MCF 10A (cell line): ENCODE measurements at regions not wholly inside any gene's neighbourhood (a gene's known extent, or its start where the extent isn't known, plus 50 kb on each side); places are given as distances from the start of the nearest gene placed in this dataset.

Source experiments
- BruUV-seq: library from RNA; stranded (reverse); fragments of 400-500 nt; replicated peaks from 2 replicates; lab custom pipeline; 2021; lab: Mats Ljungman, UMichigan
- CTCF ChIA-PET: fragments of 300-600 bp; sonication (Branson Sonifier 250); formaldehyde crosslinking; extraction: SDS; loops from one replicate; lab custom pipeline; 2021; ENCODE audit warnings: antibody characterized with exemption, inconsistent platforms; lab: Yijun Ruan, JAX
- POLR2A ChIA-PET: fragments of 300-600, 350-650 bp; sonication (Branson Sonifier 250); formaldehyde crosslinking; extraction: SDS; loops from one replicate; lab custom pipeline; 2020; ENCODE audit warnings: antibody characterized with exemption, inconsistent platforms; lab: Yijun Ruan, JAX
- DNase-seq: peaks from one replicate; pipeline ENCODE4 v3.0.0-alpha.2; 2018; ENCODE audit not compliant: unreplicated experiment
- H3K27ac Mint-ChIP-seq: one replicate; pipeline ENCODE4 v1.8.0; 2022; ENCODE audit warnings: mild to moderate bottlenecking, low read depth, mixed read lengths; ENCODE audit not compliant: unreplicated experiment
- H3K27me3 Mint-ChIP-seq: one replicate; pipeline ENCODE4 v1.8.0; 2022; ENCODE audit warnings: mixed read lengths; ENCODE audit not compliant: insufficient read depth, unreplicated experiment
- H3K36me3 Mint-ChIP-seq: one replicate; pipeline ENCODE4 v1.8.0; 2022; ENCODE audit warnings: mild to moderate bottlenecking, moderate library complexity, mixed read lengths; ENCODE audit not compliant: insufficient read depth, unreplicated experiment
- H3K4me1 Mint-ChIP-seq: one replicate; pipeline ENCODE4 v1.8.0; 2022; ENCODE audit warnings: mixed read lengths; ENCODE audit not compliant: insufficient read depth, unreplicated experiment
- H3K4me3 Mint-ChIP-seq: one replicate; pipeline ENCODE4 v1.8.0; 2022; ENCODE audit warnings: mild to moderate bottlenecking, moderate library complexity, mixed read lengths; ENCODE audit not compliant: unreplicated experiment
- H3K9me3 Mint-ChIP-seq: one replicate; pipeline ENCODE4 v1.8.0; 2022; ENCODE audit warnings: mixed read lengths; ENCODE audit not compliant: unreplicated experiment
- intact Hi-C: fragments of 100-400 bp; cut with micrococcal nuclease; formaldehyde crosslinking; loops from 2 replicates; pipeline ENCODE4 v1.14.1; 2022
- TF ChIP-seq, protein P1 (sequence below): fragments of 200-600 bp; IDR thresholded peaks from one replicate; pipeline ENCODE4 v1.8.0; 2022; ENCODE audit warnings: antibody characterized with exemption, mild to moderate bottlenecking; ENCODE audit not compliant: unreplicated experiment

DNA sequence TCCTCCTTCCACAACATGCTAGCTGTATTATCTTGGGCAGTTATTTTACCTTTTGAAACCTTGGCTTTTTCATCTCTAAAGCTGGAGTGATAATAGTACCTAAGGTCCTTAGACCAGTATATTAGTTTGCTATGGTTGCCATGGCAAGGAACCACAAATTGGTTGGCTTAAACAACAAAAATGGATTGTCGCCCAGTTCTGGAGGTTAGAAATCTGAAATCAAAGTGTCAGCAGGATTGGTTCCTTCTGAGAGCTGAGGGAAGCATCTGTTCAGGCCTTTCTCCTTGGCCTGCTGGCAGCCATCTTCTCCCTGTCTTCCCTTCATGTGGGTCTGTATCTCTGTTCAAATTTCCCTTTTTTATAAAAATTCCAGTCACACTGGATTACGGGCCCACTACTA is 55.5 kb upstream of the SLC35F4 start:
- DNase-seq: no peak
- Mint-ChIP-seq H3K4me3 (no peak overlapping the region), H3K27ac (no peak overlapping the region), H3K36me3 (no peaks in the 10 kb centered on the region), H3K27me3 (no peaks in the 10 kb centered on the region), H3K4me1 (no peaks in the 10 kb centered on the region), H3K9me3 (peaks cover 19% of the 10 kb centered on the region)
- intact Hi-C loops: no loop called here
- TF ChIP-seq, protein P1, sequence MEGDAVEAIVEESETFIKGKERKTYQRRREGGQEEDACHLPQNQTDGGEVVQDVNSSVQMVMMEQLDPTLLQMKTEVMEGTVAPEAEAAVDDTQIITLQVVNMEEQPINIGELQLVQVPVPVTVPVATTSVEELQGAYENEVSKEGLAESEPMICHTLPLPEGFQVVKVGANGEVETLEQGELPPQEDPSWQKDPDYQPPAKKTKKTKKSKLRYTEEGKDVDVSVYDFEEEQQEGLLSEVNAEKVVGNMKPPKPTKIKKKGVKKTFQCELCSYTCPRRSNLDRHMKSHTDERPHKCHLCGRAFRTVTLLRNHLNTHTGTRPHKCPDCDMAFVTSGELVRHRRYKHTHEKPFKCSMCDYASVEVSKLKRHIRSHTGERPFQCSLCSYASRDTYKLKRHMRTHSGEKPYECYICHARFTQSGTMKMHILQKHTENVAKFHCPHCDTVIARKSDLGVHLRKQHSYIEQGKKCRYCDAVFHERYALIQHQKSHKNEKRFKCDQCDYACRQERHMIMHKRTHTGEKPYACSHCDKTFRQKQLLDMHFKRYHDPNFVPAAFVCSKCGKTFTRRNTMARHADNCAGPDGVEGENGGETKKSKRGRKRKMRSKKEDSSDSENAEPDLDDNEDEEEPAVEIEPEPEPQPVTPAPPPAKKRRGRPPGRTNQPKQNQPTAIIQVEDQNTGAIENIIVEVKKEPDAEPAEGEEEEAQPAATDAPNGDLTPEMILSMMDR: no peak
- CTCF ChIA-PET: interaction anchor here (0.6 kb wide), 1 partner anchor 125 kb away, joined by 3 read pairs; no protein-coding TSS in a partner anchor
- BruUV-seq: no TSS peak
- POLR2A ChIA-PET: no interaction called here

DNA sequence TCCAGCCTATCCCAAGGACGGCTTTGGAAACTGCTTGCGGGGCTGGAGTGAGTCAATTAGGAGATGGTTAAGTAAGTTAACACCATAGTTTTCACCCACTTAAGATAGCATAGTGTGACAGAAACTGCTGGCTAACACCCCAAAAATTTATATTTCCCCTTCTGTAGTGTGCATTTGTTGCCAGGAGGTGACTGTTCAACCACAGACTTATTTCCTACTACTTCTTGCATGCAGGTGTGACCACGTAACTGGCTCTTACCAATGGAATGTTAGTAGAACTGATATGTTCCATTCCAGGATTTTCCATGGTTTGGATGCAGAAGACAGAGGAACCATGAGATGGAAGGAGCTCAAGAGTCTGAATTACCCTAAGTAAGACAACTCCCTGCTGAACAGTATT is 52.9 kb upstream of the SLC35F4 start:
- intact Hi-C loops: no loop called here
- DNase-seq: no peak
- H3K9me3 Mint-ChIP-seq: peaks cover 7% of the 10 kb centered on the region
- no peaks in the 10 kb centered on the region for H3K36me3 Mint-ChIP-seq
- no peak overlapping the region for H3K4me3 Mint-ChIP-seq
- H3K4me1 Mint-ChIP-seq: no peaks in the 10 kb centered on the region
- TF ChIP-seq, protein P1: no peak
- CTCF ChIA-PET: no interaction called here
- no peak overlapping the region for H3K27ac Mint-ChIP-seq
- no peaks in the 10 kb centered on the region for H3K27me3 Mint-ChIP-seq
- no TSS peak for BruUV-seq
- POLR2A ChIA-PET: no interaction called here
